GM21367 (cell line): ENCODE measurements at regions not wholly inside any gene's neighbourhood (a gene's known extent, or its start where the extent isn't known, plus 50 kb on each side); places are given as distances from the start of the nearest gene placed in this dataset.

ENCODE experiments used
- ATAC-seq: cut with Tn5 transposase; IDR thresholded peaks from one replicate; pipeline ENCODE4 v1.9.1; 2021; ENCODE audit not compliant: unreplicated experiment

DNA sequence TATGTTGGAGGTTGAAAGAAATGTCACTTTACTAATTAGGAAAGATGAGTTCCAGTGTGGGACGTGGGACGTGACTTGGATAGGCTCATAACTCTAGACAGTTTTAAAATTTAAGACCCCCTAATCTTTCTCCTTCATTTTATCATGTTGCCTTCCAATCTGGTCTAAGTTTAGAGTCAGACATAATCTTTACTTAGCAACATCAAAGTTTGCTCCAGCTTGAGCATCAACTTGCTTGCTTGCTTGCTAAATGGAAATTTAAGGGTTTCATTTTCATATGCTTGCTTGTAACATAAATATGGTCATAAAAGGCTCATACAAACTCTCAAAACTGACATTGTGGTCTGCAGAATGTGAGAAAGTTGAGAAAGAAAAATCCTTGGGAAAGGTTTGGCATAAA is 428.9 kb downstream of the EPHA4 start:
- no peak for ATAC-seq

DNA sequence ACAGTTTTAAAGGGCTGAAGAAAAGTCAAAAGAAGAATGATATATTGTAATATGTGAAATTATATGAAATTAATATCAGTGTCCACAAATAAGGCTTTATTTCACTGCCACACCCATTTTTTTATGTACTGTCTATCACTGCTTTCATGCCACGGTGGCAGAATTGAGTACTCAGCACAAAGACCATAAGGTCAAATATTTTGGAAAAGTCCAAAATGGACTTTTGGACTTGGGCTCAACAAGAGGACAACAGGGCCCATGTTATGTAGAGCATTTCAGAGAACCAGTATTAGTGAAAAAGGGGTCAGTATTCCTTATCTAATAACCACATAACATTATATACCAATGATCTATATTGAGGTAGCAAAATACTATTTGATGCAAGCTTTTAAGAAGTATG is 427.2 kb downstream of the EPHA4 start:
- no peak for ATAC-seq

DNA sequence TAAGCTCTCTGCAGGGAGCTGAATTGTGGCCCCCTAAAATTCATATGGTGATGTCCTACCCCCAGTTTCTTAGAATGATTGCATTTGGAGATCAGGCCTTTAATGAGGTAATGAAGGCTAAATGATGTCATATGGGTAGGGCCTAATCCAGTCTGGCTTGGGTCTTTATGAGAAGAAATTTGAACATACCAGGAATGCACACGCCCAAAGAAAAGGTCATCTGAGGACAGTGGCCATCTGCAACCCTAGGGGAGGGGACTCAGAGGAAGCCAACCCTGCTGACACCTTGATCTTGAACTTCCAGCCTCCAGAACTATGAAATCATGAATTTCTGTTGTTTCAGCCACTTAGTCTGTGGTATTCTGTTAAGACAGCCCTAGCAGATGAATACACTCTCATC is 426.7 kb downstream of the EPHA4 start:
- ATAC-seq: no peak

DNA sequence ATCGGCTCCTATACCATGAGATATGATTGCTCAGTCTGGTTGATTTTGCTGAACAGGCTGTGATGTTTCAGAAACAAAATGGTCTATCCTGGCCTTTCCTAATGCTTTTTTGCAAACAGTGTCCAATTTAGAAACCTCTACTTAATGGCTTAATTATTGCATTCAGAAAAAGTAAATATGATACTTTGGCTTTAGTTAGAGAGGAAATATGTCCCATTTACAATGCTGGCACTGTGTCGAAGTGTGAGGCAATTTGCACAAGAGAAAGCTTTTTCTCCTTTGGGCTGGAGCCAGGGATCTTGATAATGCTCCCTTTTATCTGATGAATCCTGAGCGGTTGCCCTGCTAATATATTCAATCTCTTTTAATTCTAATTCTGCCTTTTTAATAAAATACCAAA is 418.9 kb downstream of the EPHA4 start:
- no peak for ATAC-seq

DNA sequence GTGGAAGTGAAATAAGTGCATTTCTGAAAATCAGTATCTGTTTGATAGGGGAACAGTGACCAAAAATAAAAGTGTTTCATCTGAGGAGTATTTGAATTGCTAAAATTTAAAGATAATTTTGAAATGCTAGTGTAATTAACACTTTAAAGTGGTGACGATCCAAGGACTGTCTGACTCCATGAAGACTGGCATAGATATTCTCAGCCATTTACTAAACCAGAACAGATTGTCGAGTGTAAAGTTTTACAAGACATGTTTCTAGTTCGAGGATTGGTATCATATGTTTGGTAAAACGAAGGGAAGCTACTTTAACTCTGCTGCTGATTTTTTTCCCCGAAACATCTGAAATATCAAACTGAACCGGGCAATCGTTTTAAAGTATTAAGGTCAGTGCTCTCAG is 417.9 kb downstream of the EPHA4 start:
- no peak for ATAC-seq

DNA sequence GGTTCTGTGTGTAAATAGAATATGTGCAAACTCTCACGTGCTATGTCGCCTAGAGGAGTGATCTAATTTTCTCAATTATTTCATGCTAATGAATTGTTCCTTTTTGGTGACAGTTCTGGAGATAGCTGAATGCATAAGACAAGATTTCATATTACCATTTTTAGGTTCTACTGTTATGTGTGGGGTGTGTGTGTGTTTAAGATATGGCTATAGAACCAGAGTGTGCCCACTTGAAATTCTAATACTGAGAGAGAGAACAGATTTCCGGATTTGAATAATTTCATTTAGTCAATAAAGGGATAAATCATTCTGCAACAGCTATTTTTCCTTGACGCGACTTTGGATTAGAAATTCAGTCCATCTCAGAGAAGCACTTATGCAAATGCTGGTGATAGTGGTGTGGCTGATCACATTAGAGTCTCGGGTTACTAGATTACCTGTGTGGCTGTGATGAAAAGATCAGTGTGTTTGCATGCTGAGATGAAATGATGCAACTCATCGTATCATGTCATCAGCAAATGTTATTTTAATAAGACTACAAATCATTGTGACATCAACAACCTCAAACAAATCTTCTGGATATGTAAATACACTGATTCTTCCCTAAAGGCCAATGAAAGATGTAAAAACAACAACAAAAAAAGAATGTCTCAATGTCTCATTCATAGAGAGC is 415.9 kb downstream of the EPHA4 start:
- no peak for ATAC-seq

DNA sequence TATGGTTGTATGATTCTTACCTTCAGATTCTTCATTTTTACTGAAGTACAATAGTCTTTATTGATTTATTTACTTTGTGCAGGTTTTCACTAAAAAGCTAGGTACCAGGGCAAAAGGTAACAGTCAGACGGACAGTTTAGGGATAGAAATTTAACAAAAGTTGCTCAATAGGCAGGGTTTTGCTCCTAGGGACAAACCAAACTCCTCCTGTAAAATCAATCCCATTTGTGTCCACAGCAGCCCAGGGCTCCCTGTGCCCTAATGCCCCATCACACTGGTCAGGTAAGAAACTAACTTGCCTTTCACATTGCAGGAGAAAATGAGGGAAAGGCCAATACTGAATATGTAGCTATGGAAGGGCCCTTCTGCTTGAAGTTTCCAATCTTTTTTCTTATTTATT is 410.9 kb downstream of the EPHA4 start:
- no peak for ATAC-seq

DNA sequence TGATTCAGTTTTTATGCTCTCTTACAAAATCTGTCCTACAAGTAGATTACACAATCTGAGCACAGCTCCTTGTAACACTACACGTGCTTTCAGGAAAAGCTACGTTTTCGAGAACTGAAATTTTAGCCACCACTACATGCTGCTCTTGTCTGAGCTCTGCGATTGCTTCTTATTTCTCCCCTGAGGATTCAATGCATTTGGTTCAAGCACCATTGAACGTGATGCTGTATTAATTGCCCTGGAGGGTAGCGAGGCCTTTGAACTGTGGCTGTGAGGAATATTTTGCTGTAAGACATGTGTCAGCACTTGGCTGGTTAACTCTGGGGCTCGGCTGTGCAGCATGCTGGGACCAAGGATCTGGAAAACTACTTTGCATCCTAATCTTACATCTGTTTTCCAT is 405.8 kb downstream of the EPHA4 start:
- ATAC-seq: no peak

DNA sequence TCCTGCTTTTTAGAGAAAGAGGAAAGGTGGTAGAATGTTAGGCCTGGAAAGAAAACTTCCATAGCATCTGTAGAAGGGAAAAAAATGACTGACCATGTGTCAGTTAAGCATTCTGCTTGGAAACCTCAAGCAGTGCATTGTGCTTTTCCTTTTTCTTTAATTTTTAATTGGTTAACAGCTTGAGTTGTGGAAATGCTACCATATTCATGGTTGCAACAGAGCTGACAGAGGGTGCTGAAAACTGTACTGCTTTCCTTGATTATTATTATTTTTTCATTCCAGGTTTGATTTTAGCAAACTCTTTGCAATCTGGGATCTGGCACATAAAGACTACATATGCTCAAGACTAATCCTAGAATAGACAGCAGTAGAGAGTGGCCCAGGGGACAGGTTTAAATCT is 404.5 kb downstream of the EPHA4 start:
- ATAC-seq: no peak

DNA sequence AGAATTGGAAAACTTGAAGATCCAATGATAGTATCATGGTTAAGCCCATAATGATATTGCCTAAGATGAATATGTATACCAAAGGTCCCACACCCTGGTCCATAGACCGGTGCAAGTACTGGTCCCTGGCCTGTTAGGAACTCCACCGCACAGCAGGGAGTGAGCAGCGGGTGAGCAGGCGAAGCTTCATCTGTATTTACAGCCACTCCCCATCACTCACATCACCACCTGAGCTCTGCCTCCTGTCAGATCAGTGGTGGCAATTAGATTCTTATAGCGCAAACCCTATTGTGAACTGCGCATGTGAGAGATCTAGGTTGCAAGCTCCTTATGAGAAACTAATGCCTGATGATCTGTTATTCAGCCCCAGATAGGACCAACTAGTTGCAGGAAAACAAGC is 402.4 kb downstream of the EPHA4 start:
- ATAC-seq: no peak

DNA sequence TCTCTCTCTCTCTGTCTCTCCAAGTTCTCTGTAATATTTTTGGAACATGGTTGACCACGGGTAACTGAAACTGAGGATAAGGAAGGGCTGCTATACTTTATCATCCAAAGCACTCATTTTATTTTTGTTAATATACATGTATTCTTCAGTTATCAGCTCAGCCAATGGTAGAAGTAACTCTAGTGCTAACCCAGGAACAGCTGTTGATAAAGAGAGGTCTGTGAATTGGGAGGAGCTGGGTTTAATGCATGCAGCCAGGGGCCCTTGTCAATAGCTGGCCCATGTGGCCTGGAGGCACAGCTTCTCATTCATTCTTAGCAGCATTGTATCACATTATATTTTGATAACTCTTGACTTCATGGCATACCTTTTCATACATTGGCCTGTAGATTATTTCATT is 401.6 kb downstream of the EPHA4 start:
- ATAC-seq: no peak

DNA sequence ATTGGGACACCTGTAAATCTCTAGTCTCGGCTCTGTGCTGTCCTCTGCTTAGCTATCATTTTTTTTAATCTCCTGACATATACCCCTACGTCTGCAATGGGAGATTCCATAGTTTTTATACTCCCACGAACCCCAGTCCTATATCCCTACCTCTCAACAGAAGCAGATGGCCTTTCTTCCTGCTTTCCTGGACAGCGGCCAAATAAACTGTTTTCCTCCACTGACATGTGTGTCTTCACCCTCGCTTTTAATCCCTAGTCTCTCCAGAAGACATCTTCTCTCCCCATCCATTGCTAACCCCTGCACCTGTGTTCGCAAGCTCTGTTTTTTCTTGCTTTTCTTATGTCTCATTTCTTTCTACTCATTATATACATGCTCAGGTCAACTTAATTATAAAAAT is 395.4 kb downstream of the EPHA4 start:
- no peak for ATAC-seq

DNA sequence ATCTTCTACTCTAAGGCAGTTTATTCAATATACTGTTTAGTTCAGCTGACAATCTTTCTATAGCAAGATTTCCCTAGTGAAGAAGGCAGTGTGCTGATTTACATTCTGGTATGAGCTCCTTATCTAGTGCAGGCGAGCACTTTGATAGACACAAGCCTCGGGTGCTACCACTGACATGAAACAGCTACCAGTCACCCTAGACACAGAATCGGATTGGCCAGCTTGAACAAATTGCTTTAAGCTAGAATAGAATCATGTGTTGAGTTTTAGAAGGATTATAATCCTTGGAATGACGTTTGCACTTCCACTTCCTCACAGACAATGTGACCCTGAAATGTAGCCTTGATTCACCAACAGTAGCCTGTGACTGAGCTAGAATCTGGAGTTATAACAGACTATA is 394.0 kb downstream of the EPHA4 start:
- ATAC-seq: no peak

DNA sequence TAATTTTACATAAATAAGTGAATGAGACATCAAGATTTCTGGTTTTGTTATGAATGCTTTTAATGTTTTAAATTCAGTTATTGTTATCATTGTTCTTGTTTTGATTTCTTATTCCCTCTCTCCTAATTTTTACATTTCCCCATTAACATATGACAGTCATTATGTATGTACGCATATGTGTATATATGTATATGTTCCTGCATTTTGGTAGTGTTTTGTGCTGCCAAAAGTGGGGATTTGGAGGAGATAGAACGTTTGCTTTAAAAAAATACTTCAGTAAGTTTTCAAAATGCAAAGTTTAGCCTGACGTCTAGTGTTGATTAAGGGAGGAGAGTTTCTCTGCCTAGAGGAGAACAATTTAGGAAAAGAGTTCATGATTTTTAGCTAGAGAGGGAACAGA is 385.2 kb downstream of the EPHA4 start:
- ATAC-seq: no peak

DNA sequence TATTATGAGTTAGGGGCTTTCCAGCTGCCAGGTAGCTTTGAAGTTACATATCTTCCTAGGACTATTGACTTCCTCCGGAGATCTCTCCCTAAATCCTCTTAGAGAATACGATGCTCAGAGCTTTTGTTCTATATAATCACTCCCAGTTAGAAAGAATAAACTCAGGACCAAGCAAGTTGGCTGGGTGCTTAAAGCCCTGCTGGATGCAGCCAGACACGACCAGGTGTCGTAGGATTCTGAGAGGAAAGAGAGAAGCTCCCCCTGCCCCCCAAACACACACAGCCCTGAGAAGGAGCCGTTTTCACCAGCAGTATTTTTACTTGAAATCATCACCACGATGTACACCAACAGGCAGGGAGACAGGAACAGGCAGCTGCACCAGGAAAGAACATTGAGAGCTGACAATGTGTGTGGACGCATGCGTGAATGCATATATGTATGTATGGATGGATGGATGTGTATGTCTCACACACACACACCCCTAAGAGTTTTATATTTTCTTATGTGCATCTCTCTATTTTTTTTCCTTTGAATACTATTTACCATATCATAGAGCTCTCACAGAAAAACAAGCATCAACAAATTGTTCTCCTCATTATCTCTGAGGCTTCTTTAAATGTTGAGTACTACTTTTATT is 382.6 kb downstream of the EPHA4 start:
- no peak for ATAC-seq

DNA sequence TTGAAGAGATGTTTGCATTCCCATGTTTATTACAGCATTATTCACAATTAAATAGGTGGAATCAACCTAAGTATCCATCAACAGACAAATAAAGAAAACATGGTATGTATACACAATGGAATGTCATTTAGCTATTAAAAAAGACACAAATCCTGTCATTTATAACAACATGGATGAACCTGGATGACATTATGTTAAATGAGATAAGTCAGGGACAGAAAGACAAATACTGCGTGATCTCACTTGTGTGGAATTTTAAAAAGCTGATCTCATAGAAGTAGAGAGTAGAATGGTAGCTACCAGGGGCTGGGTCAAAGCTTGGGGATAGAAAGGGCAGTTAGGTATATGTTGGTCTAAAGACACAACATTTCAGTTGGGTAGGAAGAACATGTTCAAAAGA is 376.3 kb downstream of the EPHA4 start:
- no peak for ATAC-seq

DNA sequence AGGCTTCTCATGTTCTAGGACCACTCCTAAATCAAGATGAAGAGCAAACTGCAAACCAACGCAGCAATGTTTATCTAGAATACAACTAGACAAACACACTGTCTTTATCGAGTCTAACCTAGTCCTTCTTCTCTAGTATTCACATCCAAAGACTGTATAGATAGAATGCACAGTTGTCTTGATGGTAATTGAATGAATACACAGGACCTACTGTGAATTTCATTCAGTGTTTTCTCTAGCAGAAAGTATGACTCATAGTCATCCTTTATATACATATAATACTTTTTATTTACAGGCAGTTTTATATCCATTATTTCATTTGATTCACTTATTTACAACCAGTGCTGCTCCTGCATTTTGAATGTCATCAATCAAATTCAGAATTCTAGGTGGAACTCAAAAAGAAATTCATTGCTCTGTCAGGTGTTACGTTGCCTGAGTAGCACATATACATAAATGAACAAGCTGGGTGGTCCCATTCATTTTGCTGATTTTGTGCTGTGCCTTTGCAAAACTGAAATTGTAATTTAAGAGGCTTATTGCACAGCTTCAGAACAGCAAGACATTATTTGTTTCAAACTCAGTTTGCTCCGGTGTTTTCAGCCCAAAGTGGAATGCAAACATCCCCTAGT is 374.8 kb downstream of the EPHA4 start:
- no peak for ATAC-seq

DNA sequence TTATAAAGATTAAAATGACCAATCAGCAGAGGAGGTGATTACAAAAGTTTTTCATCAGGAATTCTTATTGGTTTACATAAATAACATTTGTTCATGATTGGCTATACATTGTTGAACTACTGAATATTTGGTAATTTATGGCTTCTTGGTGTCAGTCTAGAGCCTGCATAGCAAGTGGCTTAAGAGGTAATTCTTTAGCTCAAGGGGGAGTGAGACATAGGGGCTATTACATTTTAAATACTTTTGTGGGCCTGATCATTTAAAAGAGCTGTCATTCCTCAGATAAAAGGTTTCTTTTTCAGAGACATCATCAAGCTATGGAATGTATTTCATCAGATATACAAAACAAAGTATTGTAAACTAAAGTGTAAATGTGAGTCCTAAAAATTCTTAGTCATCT is 373.8 kb downstream of the EPHA4 start:
- no peak for ATAC-seq

DNA sequence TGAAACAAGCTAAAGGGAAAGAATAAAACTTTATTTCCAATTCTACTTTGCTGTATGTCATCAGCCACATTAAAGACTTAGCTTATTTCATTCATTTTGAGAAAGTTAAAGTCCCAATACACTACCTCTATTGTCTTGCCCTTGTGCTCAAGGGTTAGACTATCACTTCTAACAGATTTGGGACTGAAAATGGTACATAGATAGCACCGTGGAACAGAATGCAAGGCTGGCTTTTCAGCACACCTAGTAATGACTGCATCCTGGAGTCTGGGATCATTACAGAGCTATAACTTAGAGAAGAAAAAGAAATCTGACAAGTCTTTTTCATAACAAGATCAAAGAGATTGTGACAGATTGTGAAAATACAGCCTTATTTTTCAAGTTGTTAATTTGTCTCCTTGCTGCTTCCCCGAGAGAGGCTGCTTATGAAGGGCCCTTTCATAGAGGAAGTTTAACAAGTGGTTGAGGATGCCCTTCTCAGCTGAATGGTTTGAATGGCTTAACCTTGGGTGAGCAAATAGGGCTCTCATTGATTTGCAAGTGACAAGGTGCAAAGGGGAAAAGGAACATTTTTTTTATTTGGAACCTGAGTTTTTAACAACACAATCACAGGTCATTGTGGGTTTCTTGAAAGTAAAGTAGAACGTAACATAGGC is 371.8 kb downstream of the EPHA4 start:
- no peak for ATAC-seq

DNA sequence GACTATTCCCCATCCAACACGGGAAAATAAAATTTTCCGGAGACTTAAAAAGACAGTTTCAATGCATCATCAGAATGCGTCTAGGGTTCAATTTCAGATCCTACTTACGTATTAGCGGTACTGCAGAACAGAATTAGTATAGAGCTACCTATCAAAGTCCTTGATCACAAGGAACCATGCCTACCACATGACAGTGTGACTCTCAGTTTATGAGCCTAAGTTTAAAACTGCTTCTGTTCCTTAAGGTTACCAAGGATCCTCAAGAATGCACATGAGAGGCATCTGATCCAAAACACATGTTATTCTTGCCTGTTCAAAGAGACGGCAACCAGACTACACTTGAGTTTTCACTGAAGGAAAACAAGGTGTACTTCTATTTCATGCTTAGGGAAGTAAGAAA is 369.7 kb downstream of the EPHA4 start:
- ATAC-seq: no peak

DNA sequence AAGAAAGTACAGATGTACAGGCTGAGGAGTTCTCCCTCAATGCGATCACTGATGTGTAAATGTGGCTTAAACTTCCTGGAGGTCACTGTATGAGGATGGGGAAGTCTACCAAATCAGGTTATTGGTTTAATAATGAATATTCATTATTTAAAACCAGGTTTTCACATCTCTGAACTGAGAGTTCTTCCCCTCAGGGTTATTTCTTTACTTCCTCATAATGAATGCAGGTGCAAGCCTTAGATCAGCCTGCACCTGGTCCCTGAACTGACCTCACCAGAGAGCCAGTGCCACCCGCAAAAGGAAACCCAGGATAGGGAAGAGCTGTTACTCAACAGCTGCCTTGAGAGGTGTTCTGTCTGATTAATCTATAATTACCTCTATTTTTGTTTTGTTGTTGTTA is 369.0 kb downstream of the EPHA4 start:
- ATAC-seq: peak; percentile 94

DNA sequence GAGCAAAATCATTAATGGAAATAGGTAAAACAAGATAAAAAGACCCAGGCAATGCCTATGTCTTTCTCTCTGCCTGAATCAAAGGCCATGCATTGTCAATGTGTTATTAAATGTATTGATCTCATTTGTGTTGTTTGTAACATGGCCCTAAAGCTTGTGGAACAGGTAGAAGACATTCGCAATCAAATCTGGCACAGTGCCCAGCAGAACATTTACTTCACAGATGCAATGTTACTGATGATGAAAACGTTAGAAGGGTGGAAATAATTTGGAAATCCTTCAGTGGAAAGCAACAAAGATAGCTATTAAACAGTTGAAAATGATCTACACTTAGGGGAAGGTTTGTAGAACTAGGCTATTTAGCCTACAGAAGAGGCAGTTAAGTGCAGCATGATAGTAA is 368.2 kb downstream of the EPHA4 start:
- ATAC-seq: no peak
